Esophagus muscularis mucosa (tissue), 4 donors: ENCODE measurements at regions not wholly inside any gene's neighbourhood (a gene's known extent, or its start where the extent isn't known, plus 50 kb on each side); places are given as distances from the start of the nearest gene placed in this dataset.

ENCODE experiments used
- DNase-seq: peaks from one replicate; pipeline ENCODE4 v3.0.0-alpha.2; 2017; ENCODE audit errors: extremely low spot score
- H3K27ac ChIP-seq, 4 donors: fragments of 200-600 bp; sonication (generic); replicated peaks in 1 of 4; 1 replicate in 3 of 4; 2 replicates in 1 of 4; pipeline ENCODE4 v1.5.1; 2016 to 2019; ENCODE audit warnings: mild to moderate bottlenecking in 1 of 4
- H3K27me3 ChIP-seq, 4 donors: fragments of 200-600 bp; sonication (generic); one replicate each; pipeline versions ENCODE4 v1.5.1 to v1.6.0; 2016 to 2019
- H3K36me3 ChIP-seq, 4 donors: fragments of 200-600 bp; sonication (generic); one replicate each; pipeline ENCODE4 v1.5.1; 2016 to 2019
- H3K4me1 ChIP-seq, 4 donors: fragments of 200-600 bp; sonication (generic); one replicate each; pipeline ENCODE4 v1.5.1; 2016 to 2019
- H3K4me3 ChIP-seq, 4 donors: fragments of 200-600 bp; sonication (generic); 1 replicate in 2 of 4; 2 replicates in 2 of 4; pipeline ENCODE4 v1.5.1; 2016 to 2019; ENCODE audit warnings: mild to moderate bottlenecking in 4 of 4, moderate library complexity in 1 of 4
- H3K9me3 ChIP-seq, 4 donors: fragments of 200-600 bp; sonication (generic); 1 replicate in 3 of 4; 2 replicates in 1 of 4; pipeline ENCODE4 v1.5.1; 2016 to 2019
- CTCF ChIP-seq, 3 experiments: fragments of 200-600 bp in 2 of 3; fragments of 450-650 bp in 1 of 3; sonication (generic) in 2 of 3; IDR thresholded peaks; one replicate each; pipeline ENCODE4 v1.5.1; 2017 to 2019; ENCODE audit warnings: antibody characterized with exemption in 3 of 3, mild to moderate bottlenecking in 2 of 3, moderate library complexity in 1 of 3
- EP300 ChIP-seq: sonication (generic); formaldehyde crosslinking; IDR thresholded peaks from one replicate; pipeline ENCODE4 v1.6.1; 2017; ENCODE audit warnings: antibody characterized with exemption
- POLR2A ChIP-seq: fragments of 450-650 bp; IDR thresholded peaks from one replicate; pipeline ENCODE4 v1.6.1; 2017; ENCODE audit warnings: antibody characterized with exemption, moderate library complexity, mild to moderate bottlenecking, low read depth
- POLR2AphosphoS5 ChIP-seq, 2 donors: sonication (generic); formaldehyde crosslinking; IDR thresholded peaks; one replicate each; pipeline ENCODE4 v1.6.1; 2017; ENCODE audit warnings: antibody characterized with exemption in 2 of 2
- WGBS: methylation state at CpG from one replicate; pipeline ENCODE4 v1.1.5; 2018; 5-methylcytosine and 5-hydroxymethylcytosine counted together
- intact Hi-C: fragments of 100-400 bp; cut with DNase I; formaldehyde crosslinking; loops from one replicate; pipeline ENCODE4 v1.15.1; 2023

GRCh38 chr9:12891588-12891987 lies 116.8 kb downstream of the LURAP1L start:
- WGBS, result 89% methylated on average over 1 of the region's 1 CpG
- no peaks in the 10 kb centered on the region for H3K4me1 ChIP-seq
- no peak overlapping the region for H3K27ac ChIP-seq
- no peaks in the 10 kb centered on the region for H3K36me3 ChIP-seq
- intact Hi-C loops, result no loop called here
- no peak for DNase-seq
- no peaks in the 10 kb centered on the region for H3K27me3 ChIP-seq
- no peak overlapping the region for H3K4me3 ChIP-seq
- peaks cover 0 to 6% (median 0%) of the 10 kb centered on the region in 4 donors for H3K9me3 ChIP-seq
- TF ChIP-seq EP300, result no peak
- TF ChIP-seq POLR2AphosphoS5 (IDR thresholded peaks at IDR 0.05), result no peak
- TF ChIP-seq POLR2A, result no peak
- no peak for TF ChIP-seq CTCF (IDR thresholded peaks at IDR 0.05)

GRCh38 chr9:12903316-12903715 lies 128.5 kb downstream of the LURAP1L start:
- no peak overlapping the region for H3K27ac ChIP-seq
- no peaks in the 10 kb centered on the region for H3K36me3 ChIP-seq
- no peaks in the 10 kb centered on the region for H3K4me1 ChIP-seq
- TF ChIP-seq POLR2AphosphoS5 (IDR thresholded peaks at IDR 0.05) (no peak), POLR2A (no peak), CTCF (IDR thresholded peaks at IDR 0.05) (no peak), EP300 (no peak)
- H3K9me3 ChIP-seq, result peaks cover 0 to 7% (median 2%) of the 10 kb centered on the region in 4 donors
- no peaks in the 10 kb centered on the region for H3K27me3 ChIP-seq
- WGBS, result 84% methylated on average over 2 of the region's 2 CpGs
- no peak for DNase-seq
- intact Hi-C loops, result no loop called here
- H3K4me3 ChIP-seq, result no peak overlapping the region

GRCh38 chr9:12904261-12905000 lies 129.6 kb downstream of the LURAP1L start:
- H3K27me3 ChIP-seq, result no peaks in the 10 kb centered on the region
- H3K4me1 ChIP-seq, result no peaks in the 10 kb centered on the region
- 93% methylated on average over 2 of the region's 2 CpGs for WGBS
- no peak overlapping the region for H3K27ac ChIP-seq
- no peak for DNase-seq
- intact Hi-C loops, result no loop called here
- H3K4me3 ChIP-seq, result no peak overlapping the region
- peaks cover 0 to 3% (median 0%) of the 10 kb centered on the region in 4 donors for H3K9me3 ChIP-seq
- TF ChIP-seq POLR2A (no peak), POLR2AphosphoS5 (IDR thresholded peaks at IDR 0.05) (no peak), EP300 (no peak), CTCF (IDR thresholded peaks at IDR 0.05) (no peak)
- H3K36me3 ChIP-seq, result no peaks in the 10 kb centered on the region

- Histone ChIP-seq H3K4me1 (no peaks in the 10 kb centered on the region), H3K36me3 (no peaks in the 10 kb centered on the region), H3K27me3 (no peaks in the 10 kb centered on the region), H3K27ac (no peak overlapping the region), H3K4me3 (no peak overlapping the region), H3K9me3 (no peaks in the 10 kb centered on the region)
- DNase-seq, result no peak
- intact Hi-C loops, result no loop called here
- TF ChIP-seq POLR2A (no peak), POLR2AphosphoS5 (IDR thresholded peaks at IDR 0.05) (no peak), EP300 (no peak), CTCF (IDR thresholded peaks at IDR 0.05) (no peak)
- WGBS, result 85% methylated on average over 3 of the region's 3 CpGs
Measured at GRCh38 chr9:12906646-12907045, 131.8 kb downstream of the LURAP1L start.

GRCh38 chr9:12908895-12909294 lies 134.1 kb downstream of the LURAP1L start:
- no peaks in the 10 kb centered on the region for H3K4me1 ChIP-seq
- H3K27ac ChIP-seq, result no peak overlapping the region
- H3K4me3 ChIP-seq, result no peak overlapping the region
- H3K9me3 ChIP-seq, result no peaks in the 10 kb centered on the region
- WGBS, result 82% methylated on average over 3 of the region's 3 CpGs
- TF ChIP-seq EP300 (no peak), CTCF (IDR thresholded peaks at IDR 0.05) (no peak), POLR2A (no peak), POLR2AphosphoS5 (IDR thresholded peaks at IDR 0.05) (no peak)
- no peak for DNase-seq
- intact Hi-C loops, result no loop called here
- H3K36me3 ChIP-seq, result no peaks in the 10 kb centered on the region
- H3K27me3 ChIP-seq, result no peaks in the 10 kb centered on the region
